Neural progenitor cell (in vitro differentiated cells): ENCODE measurements at regions not wholly inside any gene's neighbourhood (a gene's known extent, or its start where the extent isn't known, plus 50 kb on each side); places are given as distances from the start of the nearest gene placed in this dataset.

ENCODE experiments used
- DNase-seq: peaks from one replicate; pipeline ENCODE4 v3.0.0-alpha.2; 2016; ENCODE audit warnings: low spot score
- H2AFZ ChIP-seq: fragments of 200-600 bp; sonication (generic); replicated peaks from 2 replicates; pipeline ENCODE4 v1.6.1; 2016; ENCODE audit warnings: antibody characterized with exemption
- H3F3A ChIP-seq: fragments of 200-600 bp; sonication (generic); 2 replicates; pipeline ENCODE4 v1.6.1; 2016; ENCODE audit warnings: antibody characterized with exemption, low read depth
- H3K27ac ChIP-seq: fragments of 200-600 bp; sonication (generic); 2 replicates; pipeline ENCODE4 v1.5.1; 2016; ENCODE audit warnings: mild to moderate bottlenecking
- H3K27me3 ChIP-seq: fragments of 200-600 bp; sonication (generic); 2 replicates; pipeline ENCODE4 v1.6.1; 2016; ENCODE audit warnings: mild to moderate bottlenecking, moderate library complexity
- H3K36me3 ChIP-seq: fragments of 200-600 bp; sonication (generic); 2 replicates; pipeline ENCODE4 v1.5.1; 2016
- H3K4me1 ChIP-seq: fragments of 200-600 bp; sonication (generic); 2 replicates; pipeline ENCODE4 v1.6.1; 2016; ENCODE audit warnings: mixed run types
- H3K4me2 ChIP-seq: fragments of 200-600 bp; sonication (generic); 2 replicates; pipeline ENCODE4 v1.6.1; 2016
- H3K4me3 ChIP-seq: fragments of 200-600 bp; sonication (generic); 2 replicates; pipeline ENCODE4 v1.5.1; 2016
- H3K79me2 ChIP-seq: fragments of 200-600 bp; sonication (generic); 2 replicates; pipeline ENCODE4 v1.6.1; 2016; ENCODE audit warnings: low read depth
- H3K9ac ChIP-seq: fragments of 200-600 bp; sonication (generic); 2 replicates; pipeline ENCODE4 v1.6.1; 2016
- H3K9me3 ChIP-seq: fragments of 200-600 bp; sonication (generic); 2 replicates; pipeline ENCODE4 v1.5.1; 2016; ENCODE audit warnings: low read depth
- H4K20me1 ChIP-seq: fragments of 200-600 bp; sonication (generic); 2 replicates; pipeline ENCODE4 v1.6.1; 2016; ENCODE audit warnings: low read depth
- H3K27ac Mint-ChIP-seq: 3 replicates; pipeline ENCODE4 v1.8.0; 2021; ENCODE audit warnings: mixed read lengths
- H3K27me3 Mint-ChIP-seq: 2 replicates; pipeline ENCODE4 v1.8.0; 2022; ENCODE audit warnings: low read depth, mild to moderate bottlenecking, inconsistent platforms, moderate library complexity, mixed read lengths; ENCODE audit not compliant: insufficient read depth
- H3K36me3 Mint-ChIP-seq: 3 replicates; pipeline ENCODE4 v1.8.0; 2021; ENCODE audit warnings: mixed read lengths
- H3K4me1 Mint-ChIP-seq: 3 replicates; pipeline ENCODE4 v1.8.0; 2021; ENCODE audit warnings: mixed read lengths
- H3K4me3 Mint-ChIP-seq: 3 replicates; pipeline ENCODE4 v1.8.0; 2021; ENCODE audit warnings: mild to moderate bottlenecking, moderate library complexity, mixed read lengths
- H3K9me3 Mint-ChIP-seq: 3 replicates; pipeline ENCODE4 v1.8.0; 2020; ENCODE audit warnings: mixed read lengths
- CTCF ChIP-seq: fragments of 200-600 bp; sonication (generic); IDR thresholded peaks from 2 replicates; pipeline ENCODE4 v1.5.1; 2017; ENCODE audit warnings: antibody characterized with exemption, mild to moderate bottlenecking
- EZH2 ChIP-seq: fragments of 200-600 bp; sonication (generic); IDR thresholded peaks from 2 replicates; pipeline ENCODE4 v1.6.1; 2017; ENCODE audit warnings: antibody characterized with exemption, mild to moderate bottlenecking, moderate library complexity
- EZH2phosphoT487 ChIP-seq: fragments of 200-600 bp; sonication (generic); IDR thresholded peaks from 2 replicates; pipeline ENCODE4 v1.6.1; 2017; ENCODE audit warnings: antibody characterized with exemption

GRCh38 chr6:6525933-6526332, 62.6 kb upstream of the LY86 start:
- Histone ChIP-seq H3F3A (no peaks in the 10 kb centered on the region), H2AFZ (no peak overlapping the region), H3K4me2 (no peak overlapping the region), H3K4me1 (no peaks in the 10 kb centered on the region), H3K9me3 (no peaks in the 10 kb centered on the region), H3K27ac (no peak overlapping the region), H3K36me3 (no peaks in the 10 kb centered on the region), H4K20me1 (no peaks in the 10 kb centered on the region), H3K4me3 (no peak overlapping the region), H3K27me3 (no peaks in the 10 kb centered on the region), H3K79me2 (no peaks in the 10 kb centered on the region), H3K9ac (no peak overlapping the region)
- Mint-ChIP-seq H3K4me3 (no peak overlapping the region), H3K27ac (no peak overlapping the region), H3K27me3 (peaks cover 2% of the 10 kb centered on the region), H3K36me3 (no peaks in the 10 kb centered on the region), H3K9me3 (peaks cover 4% of the 10 kb centered on the region), H3K4me1 (no peaks in the 10 kb centered on the region)
- TF ChIP-seq EZH2, result no peak
- TF ChIP-seq EZH2phosphoT487, result no peak
- no peak for TF ChIP-seq CTCF
- DNase-seq, result no peak

GRCh38 chr6:6529275-6529674, 59.2 kb upstream of the LY86 start:
- Histone ChIP-seq H3K4me1 (no peaks in the 10 kb centered on the region), H3K9ac (no peak overlapping the region), H2AFZ (no peak overlapping the region), H3K27ac (no peak overlapping the region), H3F3A (no peaks in the 10 kb centered on the region), H3K36me3 (no peaks in the 10 kb centered on the region), H4K20me1 (no peaks in the 10 kb centered on the region), H3K4me2 (no peak overlapping the region), H3K9me3 (no peaks in the 10 kb centered on the region), H3K27me3 (no peaks in the 10 kb centered on the region), H3K79me2 (no peaks in the 10 kb centered on the region), H3K4me3 (no peak overlapping the region)
- H3K4me1 Mint-ChIP-seq, result no peaks in the 10 kb centered on the region
- no peak for DNase-seq
- H3K27me3 Mint-ChIP-seq, result peaks cover 2% of the 10 kb centered on the region
- no peak for TF ChIP-seq CTCF
- TF ChIP-seq EZH2, result no peak
- no peak for TF ChIP-seq EZH2phosphoT487
- H3K9me3 Mint-ChIP-seq, result peaks cover 5% of the 10 kb centered on the region
- no peak overlapping the region for H3K27ac Mint-ChIP-seq
- H3K36me3 Mint-ChIP-seq, result no peaks in the 10 kb centered on the region
- no peak overlapping the region for H3K4me3 Mint-ChIP-seq

- H3K27ac ChIP-seq, result no peak overlapping the region
- no peaks in the 10 kb centered on the region for H3F3A ChIP-seq
- no peaks in the 10 kb centered on the region for H3K36me3 ChIP-seq
- H3K79me2 ChIP-seq, result no peaks in the 10 kb centered on the region
- no peaks in the 10 kb centered on the region for H3K9me3 ChIP-seq
- DNase-seq, result no peak
- H3K4me3 Mint-ChIP-seq, result no peak overlapping the region
- H4K20me1 ChIP-seq, result no peaks in the 10 kb centered on the region
- no peaks in the 10 kb centered on the region for H3K36me3 Mint-ChIP-seq
- H3K27me3 ChIP-seq, result no peaks in the 10 kb centered on the region
- no peaks in the 10 kb centered on the region for H3K4me1 Mint-ChIP-seq
- no peak overlapping the region for H3K4me2 ChIP-seq
- peaks cover under 1% of the 10 kb centered on the region for H3K27me3 Mint-ChIP-seq
- TF ChIP-seq EZH2phosphoT487 (no peak), CTCF (no peak), EZH2 (no peak)
- no peaks in the 10 kb centered on the region for H3K4me1 ChIP-seq
- no peak overlapping the region for H2AFZ ChIP-seq
- no peak overlapping the region for H3K27ac Mint-ChIP-seq
- H3K9ac ChIP-seq, result no peak overlapping the region
- H3K4me3 ChIP-seq, result no peak overlapping the region
- peaks cover 4% of the 10 kb centered on the region for H3K9me3 Mint-ChIP-seq
Observed at GRCh38 chr6:6533176-6533575, 55.3 kb upstream of the LY86 start.

- Histone ChIP-seq H3K27ac (no peak overlapping the region), H3F3A (no peaks in the 10 kb centered on the region), H4K20me1 (no peaks in the 10 kb centered on the region), H3K4me2 (no peak overlapping the region), H3K79me2 (no peaks in the 10 kb centered on the region), H3K36me3 (no peaks in the 10 kb centered on the region), H3K4me1 (no peaks in the 10 kb centered on the region), H2AFZ (no peak overlapping the region), H3K9ac (no peak overlapping the region), H3K4me3 (no peak overlapping the region), H3K27me3 (peaks cover 6% of the 10 kb centered on the region), H3K9me3 (no peaks in the 10 kb centered on the region)
- Mint-ChIP-seq H3K9me3 (peaks cover 4% of the 10 kb centered on the region), H3K36me3 (no peaks in the 10 kb centered on the region), H3K27me3 (no peaks in the 10 kb centered on the region), H3K4me1 (no peaks in the 10 kb centered on the region), H3K4me3 (no peak overlapping the region), H3K27ac (no peak overlapping the region)
- no peak for DNase-seq
- TF ChIP-seq EZH2 (no peak), EZH2phosphoT487 (no peak), CTCF (no peak)
Observed at GRCh38 chr6:6534399-6534798, 54.1 kb upstream of the LY86 start.
